ENCODE measurements at regions not wholly inside any gene's neighbourhood (a gene's known extent, or its start where the extent isn't known, plus 50 kb on each side); places are given as distances from the start of the nearest gene placed in this dataset.

DNA sequence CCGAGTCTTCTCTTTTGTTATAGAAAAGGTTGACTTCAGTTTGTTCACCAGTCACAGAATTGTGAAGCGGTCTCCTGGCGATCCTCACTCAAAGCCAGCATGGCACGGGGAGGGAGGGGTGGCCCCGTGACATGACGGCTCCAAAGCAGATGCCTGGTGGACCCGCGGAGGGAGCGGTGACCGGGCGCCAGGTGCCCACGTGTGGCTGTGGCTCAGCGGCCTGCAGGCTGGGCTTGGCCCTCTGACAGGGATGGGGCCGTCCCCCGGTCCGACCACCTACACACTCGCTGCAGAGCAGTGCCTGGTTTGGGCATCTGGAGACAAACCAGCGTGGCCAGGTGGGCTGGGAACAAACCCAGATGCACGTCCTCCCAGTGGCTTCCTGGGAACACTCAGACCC is 129.1 kb upstream of the SNTG2 start:
- Histone ChIP-seq H3K4me1 (ENCODE audit: low read length) (no peaks in the 10 kb centered on the region), H3K36me3 (replicated peaks; ENCODE audit: insufficient read depth, low read length) (no peaks in the 10 kb centered on the region), H2AFZ (ENCODE audit: low read length) (no peak overlapping the region), H3K4me2 (ENCODE audit: low read depth, low read length) (no peak overlapping the region), H3K27ac (ENCODE audit: low read length) (no peak overlapping the region), H3K79me2 (ENCODE audit: low read length) (no peaks in the 10 kb centered on the region), H3K9ac (ENCODE audit: low read length) (no peak overlapping the region), H3K9me2 (replicated peaks; ENCODE audit: insufficient read depth, low read length) (no peaks in the 10 kb centered on the region), H4K20me1 (ENCODE audit: insufficient read depth, low read length) (no peaks in the 10 kb centered on the region), H3F3A (ENCODE audit: insufficient read depth, low read length) (no peaks in the 10 kb centered on the region), H3K4me3 (ENCODE audit: low read length) (no peak overlapping the region), H3K9me3 (replicated peaks; ENCODE audit: insufficient read depth, low read length) (no peaks in the 10 kb centered on the region), H3K27me3 (replicated peaks; ENCODE audit: insufficient read depth, low read length) (no peaks in the 10 kb centered on the region)
- no peak for DNase-seq
- TF ChIP-seq, protein P1, sequence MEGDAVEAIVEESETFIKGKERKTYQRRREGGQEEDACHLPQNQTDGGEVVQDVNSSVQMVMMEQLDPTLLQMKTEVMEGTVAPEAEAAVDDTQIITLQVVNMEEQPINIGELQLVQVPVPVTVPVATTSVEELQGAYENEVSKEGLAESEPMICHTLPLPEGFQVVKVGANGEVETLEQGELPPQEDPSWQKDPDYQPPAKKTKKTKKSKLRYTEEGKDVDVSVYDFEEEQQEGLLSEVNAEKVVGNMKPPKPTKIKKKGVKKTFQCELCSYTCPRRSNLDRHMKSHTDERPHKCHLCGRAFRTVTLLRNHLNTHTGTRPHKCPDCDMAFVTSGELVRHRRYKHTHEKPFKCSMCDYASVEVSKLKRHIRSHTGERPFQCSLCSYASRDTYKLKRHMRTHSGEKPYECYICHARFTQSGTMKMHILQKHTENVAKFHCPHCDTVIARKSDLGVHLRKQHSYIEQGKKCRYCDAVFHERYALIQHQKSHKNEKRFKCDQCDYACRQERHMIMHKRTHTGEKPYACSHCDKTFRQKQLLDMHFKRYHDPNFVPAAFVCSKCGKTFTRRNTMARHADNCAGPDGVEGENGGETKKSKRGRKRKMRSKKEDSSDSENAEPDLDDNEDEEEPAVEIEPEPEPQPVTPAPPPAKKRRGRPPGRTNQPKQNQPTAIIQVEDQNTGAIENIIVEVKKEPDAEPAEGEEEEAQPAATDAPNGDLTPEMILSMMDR (IDR thresholded peaks at IDR 0.05; ENCODE audit: low read length) = no peak
- no peak for TF ChIP-seq EZH2 (optimal IDR thresholded peaks at IDR 0.05; ENCODE audit: low read depth, low read length)
- no peak for TF ChIP-seq EZH2phosphoT487 (IDR thresholded peaks at IDR 0.05; ENCODE audit: low read length)

DNA sequence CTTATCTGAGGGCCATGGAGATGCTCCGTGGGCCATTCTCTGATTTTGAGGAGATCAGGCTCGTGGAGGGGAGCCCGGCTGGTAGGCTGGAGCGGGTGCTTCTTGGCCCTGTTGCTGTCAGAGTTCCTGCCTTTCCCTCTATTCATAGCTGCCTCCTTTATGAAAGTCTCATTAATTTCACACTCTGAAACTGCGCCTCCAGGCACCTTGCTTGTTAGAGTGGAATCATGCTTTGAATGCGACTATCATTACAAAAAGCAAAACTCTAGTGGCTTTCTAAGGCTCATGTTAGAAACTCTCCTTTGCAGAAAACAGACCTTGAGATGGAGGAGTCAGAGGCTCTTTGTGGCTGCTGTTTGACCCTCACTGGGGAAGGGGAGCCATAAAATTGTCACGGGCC is 131.0 kb upstream of the SNTG2 start:
- Histone ChIP-seq H2AFZ (ENCODE audit: low read length) (no peak overlapping the region), H3K9me3 (replicated peaks; ENCODE audit: insufficient read depth, low read length) (no peaks in the 10 kb centered on the region), H3K27me3 (replicated peaks; ENCODE audit: insufficient read depth, low read length) (no peaks in the 10 kb centered on the region), H3K27ac (ENCODE audit: low read length) (no peak overlapping the region), H3K4me1 (ENCODE audit: low read length) (no peaks in the 10 kb centered on the region), H3K9ac (ENCODE audit: low read length) (no peak overlapping the region), H3K9me2 (replicated peaks; ENCODE audit: insufficient read depth, low read length) (no peaks in the 10 kb centered on the region), H3F3A (ENCODE audit: insufficient read depth, low read length) (no peaks in the 10 kb centered on the region), H4K20me1 (ENCODE audit: insufficient read depth, low read length) (no peaks in the 10 kb centered on the region), H3K4me2 (ENCODE audit: low read depth, low read length) (no peak overlapping the region), H3K79me2 (ENCODE audit: low read length) (no peaks in the 10 kb centered on the region), H3K36me3 (replicated peaks; ENCODE audit: insufficient read depth, low read length) (no peaks in the 10 kb centered on the region), H3K4me3 (ENCODE audit: low read length) (no peak overlapping the region)
- TF ChIP-seq EZH2 (optimal IDR thresholded peaks at IDR 0.05; ENCODE audit: low read depth, low read length) (no peak), EZH2phosphoT487 (IDR thresholded peaks at IDR 0.05; ENCODE audit: low read length) (no peak)
- TF ChIP-seq, protein P1 (IDR thresholded peaks at IDR 0.05; ENCODE audit: low read length) = no peak
- DNase-seq = no peak

DNA sequence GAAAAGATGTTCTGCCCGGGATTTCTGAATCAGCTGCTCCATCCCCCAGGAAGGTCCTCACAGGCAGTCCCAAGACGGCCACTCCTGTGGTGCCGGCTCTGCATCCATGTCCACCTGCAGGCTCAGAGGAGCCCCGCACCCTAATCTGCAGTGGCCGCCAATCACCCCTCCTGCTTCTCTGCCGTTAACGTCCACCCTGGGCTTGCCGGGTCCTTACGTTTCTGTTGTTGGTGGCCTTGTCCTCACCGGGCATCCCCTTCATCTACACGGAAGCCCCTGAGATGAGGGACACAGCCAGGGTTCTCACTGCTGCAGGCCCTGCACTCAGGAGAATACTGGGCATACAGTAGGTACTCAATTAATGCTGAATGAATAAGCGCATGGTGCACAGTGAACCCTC is 131.5 kb upstream of the SNTG2 start:
- no peaks in the 10 kb centered on the region for H3K36me3 ChIP-seq (replicated peaks; ENCODE audit: insufficient read depth, low read length)
- no peaks in the 10 kb centered on the region for H3K27me3 ChIP-seq (replicated peaks; ENCODE audit: insufficient read depth, low read length)
- H3K4me3 ChIP-seq (ENCODE audit: low read length) = no peak overlapping the region
- no peak for DNase-seq
- H4K20me1 ChIP-seq (ENCODE audit: insufficient read depth, low read length) = no peaks in the 10 kb centered on the region
- no peak for TF ChIP-seq EZH2 (optimal IDR thresholded peaks at IDR 0.05; ENCODE audit: low read depth, low read length)
- TF ChIP-seq, protein P1 (IDR thresholded peaks at IDR 0.05; ENCODE audit: low read length) = no peak
- TF ChIP-seq EZH2phosphoT487 (IDR thresholded peaks at IDR 0.05; ENCODE audit: low read length) = no peak
- no peak overlapping the region for H3K27ac ChIP-seq (ENCODE audit: low read length)
- H3K4me1 ChIP-seq (ENCODE audit: low read length) = no peaks in the 10 kb centered on the region
- H3K9me2 ChIP-seq (replicated peaks; ENCODE audit: insufficient read depth, low read length) = no peaks in the 10 kb centered on the region
- H2AFZ ChIP-seq (ENCODE audit: low read length) = no peak overlapping the region
- H3K4me2 ChIP-seq (ENCODE audit: low read depth, low read length) = no peak overlapping the region
- no peaks in the 10 kb centered on the region for H3K9me3 ChIP-seq (replicated peaks; ENCODE audit: insufficient read depth, low read length)
- H3K9ac ChIP-seq (ENCODE audit: low read length) = no peak overlapping the region
- H3K79me2 ChIP-seq (ENCODE audit: low read length) = no peaks in the 10 kb centered on the region
- no peaks in the 10 kb centered on the region for H3F3A ChIP-seq (ENCODE audit: insufficient read depth, low read length)

All from MM.1S (cell line).